GM12874 (cell line): ENCODE measurements at regions not wholly inside any gene's neighbourhood (a gene's known extent, or its start where the extent isn't known, plus 50 kb on each side); places are given as distances from the start of the nearest gene placed in this dataset.

Experiments
- TF ChIP-seq, protein P1 (sequence below): IDR thresholded peaks from 2 replicates; pipeline ENCODE4 v1.5.1; 2011; ENCODE audit warnings: low read depth, mild to moderate bottlenecking, control low read depth, low read length, moderate library complexity; ENCODE audit not compliant: insufficient read depth

DNA sequence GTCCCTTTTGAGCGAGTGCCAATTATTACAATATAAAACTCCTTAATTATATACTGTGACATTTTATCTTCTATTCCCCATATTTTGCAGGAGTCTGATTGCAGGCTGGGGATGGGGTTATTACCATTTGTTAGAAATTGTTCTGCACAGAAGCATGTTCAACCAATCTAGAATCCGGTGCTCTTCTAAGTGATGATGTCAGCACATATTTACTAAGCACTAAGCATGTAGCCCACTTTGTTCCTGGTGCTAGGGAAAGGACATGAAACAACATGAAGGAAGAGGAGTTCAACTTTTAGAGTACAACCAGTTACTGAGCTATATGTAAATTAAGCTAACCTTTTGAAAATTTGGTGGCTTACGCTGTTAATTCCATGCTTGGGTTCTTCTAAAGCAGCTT, 52.8 kb upstream of the IL1RAPL2 start:
- TF ChIP-seq, protein P1, sequence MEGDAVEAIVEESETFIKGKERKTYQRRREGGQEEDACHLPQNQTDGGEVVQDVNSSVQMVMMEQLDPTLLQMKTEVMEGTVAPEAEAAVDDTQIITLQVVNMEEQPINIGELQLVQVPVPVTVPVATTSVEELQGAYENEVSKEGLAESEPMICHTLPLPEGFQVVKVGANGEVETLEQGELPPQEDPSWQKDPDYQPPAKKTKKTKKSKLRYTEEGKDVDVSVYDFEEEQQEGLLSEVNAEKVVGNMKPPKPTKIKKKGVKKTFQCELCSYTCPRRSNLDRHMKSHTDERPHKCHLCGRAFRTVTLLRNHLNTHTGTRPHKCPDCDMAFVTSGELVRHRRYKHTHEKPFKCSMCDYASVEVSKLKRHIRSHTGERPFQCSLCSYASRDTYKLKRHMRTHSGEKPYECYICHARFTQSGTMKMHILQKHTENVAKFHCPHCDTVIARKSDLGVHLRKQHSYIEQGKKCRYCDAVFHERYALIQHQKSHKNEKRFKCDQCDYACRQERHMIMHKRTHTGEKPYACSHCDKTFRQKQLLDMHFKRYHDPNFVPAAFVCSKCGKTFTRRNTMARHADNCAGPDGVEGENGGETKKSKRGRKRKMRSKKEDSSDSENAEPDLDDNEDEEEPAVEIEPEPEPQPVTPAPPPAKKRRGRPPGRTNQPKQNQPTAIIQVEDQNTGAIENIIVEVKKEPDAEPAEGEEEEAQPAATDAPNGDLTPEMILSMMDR, result no peak

DNA sequence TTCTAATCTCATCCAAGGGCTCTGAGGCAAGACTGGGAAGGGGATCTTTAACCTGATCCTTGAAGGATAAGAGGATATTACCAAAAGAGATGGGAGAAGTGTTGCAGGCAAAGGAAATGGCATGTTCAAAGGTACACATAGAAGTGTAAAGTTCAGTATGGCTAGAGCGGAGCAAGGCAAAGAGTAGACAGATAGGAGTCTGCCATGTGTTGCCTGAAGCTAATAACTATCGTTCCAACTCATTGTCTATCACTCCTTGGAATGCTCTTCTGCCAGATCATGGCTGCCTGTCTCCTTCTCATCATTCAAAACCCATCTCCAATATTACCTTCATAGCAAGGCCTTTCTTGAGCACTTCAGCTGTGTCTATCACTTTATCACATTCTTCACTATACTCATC, 55.2 kb upstream of the IL1RAPL2 start:
- TF ChIP-seq, protein P1, result no peak

DNA sequence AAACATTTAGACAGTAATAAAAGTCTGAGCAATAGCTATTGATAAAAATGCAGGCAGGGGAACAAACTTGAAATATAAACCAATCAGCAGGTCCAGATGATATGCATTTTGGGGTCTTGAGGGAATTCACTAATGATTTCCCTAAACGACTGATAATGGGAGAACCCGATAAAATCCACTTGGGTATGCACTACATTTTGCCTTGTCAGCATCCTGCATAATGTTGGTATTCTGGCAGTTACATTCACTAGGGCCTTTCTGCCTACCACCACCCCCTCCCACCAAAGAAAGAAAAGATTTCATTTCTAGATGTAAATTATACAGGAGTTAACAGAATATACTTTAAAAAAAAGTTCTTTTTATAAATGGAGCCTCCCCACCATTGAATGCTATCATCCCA, 63.5 kb upstream of the IL1RAPL2 start:
- TF ChIP-seq, protein P1, result no peak

DNA sequence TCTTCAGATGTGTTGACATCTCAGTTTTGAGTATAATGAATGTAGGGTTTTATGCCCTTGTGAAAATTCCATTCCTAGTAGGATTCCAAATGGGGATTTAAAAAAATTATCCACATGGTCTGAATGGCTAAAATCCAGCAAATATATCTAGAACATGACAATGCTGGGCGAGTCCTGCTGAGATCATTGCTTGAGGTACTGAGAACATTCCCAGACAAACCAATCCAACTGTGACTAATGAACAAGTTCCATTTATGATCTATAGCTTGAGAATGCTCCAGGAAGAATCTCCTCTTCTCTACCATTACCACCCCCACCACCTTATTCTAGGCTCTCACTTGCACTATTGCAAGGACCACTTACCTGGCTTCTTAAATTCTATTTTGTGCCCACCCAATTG, 77.2 kb upstream of the IL1RAPL2 start:
- TF ChIP-seq, protein P1, result no peak

DNA sequence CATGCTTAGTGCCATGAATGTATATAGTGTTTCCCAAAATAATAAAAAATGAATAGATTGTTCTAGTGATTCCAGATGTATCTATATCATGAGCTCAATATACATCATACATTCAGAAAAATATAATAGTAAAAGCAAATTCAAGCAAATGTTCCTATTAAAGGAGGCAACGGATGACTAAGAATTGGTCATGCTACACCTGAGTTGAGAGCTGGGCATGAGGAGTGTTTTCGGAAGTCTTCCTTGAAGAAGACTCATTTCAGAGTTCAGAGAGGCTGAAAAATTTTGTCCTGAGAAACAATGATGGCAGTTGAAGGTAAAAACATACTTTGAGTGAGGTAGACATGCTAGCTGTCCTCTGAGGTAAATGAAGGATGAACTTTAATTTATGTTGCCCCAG, 79.3 kb upstream of the IL1RAPL2 start:
- TF ChIP-seq, protein P1, result no peak

DNA sequence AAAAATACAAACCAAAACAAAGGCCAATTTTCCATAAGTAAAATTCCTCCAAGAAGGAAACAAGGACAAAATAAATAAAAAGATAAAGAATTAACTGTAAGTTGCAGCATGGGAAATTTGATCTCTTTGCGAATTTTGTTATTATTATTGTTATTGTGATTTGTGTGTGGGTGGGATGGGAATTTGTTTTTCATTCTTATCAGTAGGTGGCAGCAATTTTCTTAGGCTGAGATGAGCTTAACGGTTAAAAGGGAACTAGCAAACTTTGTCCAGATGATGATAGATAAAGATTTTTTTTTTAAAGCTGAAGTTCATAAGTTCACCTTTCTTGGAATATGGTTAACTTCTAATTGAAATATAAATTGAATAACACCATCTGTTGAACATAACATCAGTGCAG, 83.2 kb upstream of the IL1RAPL2 start:
- TF ChIP-seq, protein P1, result no peak

DNA sequence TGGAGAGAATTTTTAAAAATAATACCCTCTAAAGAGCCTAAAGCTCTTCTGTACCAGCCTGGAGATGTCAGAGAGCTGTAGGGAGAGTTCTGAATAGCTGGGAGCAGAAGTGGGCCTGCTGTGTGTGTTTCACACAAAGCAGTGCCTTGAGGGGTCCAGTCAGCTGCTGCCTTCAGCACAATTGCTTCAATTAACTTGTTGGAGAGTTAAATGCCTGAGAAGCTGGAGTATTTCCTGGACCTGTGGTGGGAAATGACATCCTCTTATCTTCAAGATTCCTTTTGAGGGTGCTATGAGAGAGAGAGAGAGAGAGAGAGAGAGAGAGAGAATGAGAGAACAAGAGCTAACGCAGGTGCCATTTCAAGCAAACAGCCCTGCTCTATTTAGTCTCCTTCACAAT, 96.2 kb upstream of the IL1RAPL2 start:
- TF ChIP-seq, protein P1, result no peak

DNA sequence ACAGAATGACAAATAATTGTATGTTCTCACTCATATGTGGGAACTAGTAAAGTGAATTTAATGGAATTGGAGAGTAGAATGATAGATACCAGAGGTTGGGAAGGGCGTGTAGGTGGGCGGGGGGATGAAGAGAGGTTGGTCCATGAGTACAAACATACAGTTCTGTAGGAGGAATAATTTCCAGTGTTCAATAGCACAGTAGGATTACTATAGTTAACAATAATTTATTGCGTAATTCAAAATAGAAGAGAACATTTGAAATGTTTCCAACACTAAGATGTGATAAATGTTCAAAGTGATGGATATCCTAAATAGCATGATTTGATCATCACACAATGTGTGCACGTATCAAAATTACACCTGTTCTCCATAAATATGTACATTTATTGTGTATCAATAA, 106.2 kb upstream of the IL1RAPL2 start:
- TF ChIP-seq, protein P1, result no peak
